CMK (cell line): ENCODE measurements at regions not wholly inside any gene's neighbourhood (a gene's known extent, or its start where the extent isn't known, plus 50 kb on each side); places are given as distances from the start of the nearest gene placed in this dataset.
"Not testable (repeated sequence)": the region's sequence is repeated elsewhere in the genome, so short reads cannot be mapped to it uniquely, and the experiment has no call there.

Source experiments
- DNase-seq: peaks from one replicate; pipeline ENCODE4 v3.0.0-alpha.2; 2010; ENCODE audit warnings: low read depth

DNA sequence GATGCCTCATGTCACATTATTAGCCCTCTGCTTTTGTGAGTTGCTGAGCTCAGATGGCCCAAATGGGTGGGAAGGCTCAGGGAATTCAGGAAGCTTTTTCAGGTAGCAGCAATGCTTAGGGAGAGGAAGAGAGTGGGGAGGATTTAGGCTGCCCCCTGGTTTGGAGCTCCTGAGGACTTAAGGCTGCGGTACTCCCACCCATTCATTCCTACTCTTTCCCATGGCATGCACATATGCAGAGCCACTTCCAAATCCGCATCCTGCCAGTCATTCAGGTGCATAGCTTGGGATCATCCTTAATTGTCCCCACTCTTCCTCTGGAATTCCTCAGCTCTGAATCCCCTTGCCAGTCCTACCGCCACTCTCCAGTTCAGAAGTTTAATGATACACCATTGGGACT, 343.1 kb upstream of the FRG2C start:
- no peak for DNase-seq

DNA sequence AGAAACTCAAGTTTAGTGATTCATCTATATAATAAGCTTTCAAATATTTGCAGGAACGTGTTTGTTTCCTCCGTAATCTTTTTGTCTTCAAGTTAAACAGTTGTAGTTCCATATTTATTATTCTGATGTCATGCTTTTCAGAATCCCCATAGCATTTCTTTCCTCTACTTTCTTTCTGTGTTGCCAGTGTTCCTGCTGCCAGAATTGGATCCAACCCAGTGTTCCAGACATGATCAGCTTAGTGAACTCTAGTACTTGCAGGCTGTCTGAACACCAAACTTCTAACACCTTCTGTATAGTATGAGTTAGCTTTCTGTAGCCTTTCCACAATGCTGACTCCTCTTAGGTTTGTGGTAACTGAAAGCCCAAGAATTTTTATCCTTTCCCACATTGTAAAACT, 340.2 kb upstream of the FRG2C start:
- not testable (repeated sequence) for DNase-seq

DNA sequence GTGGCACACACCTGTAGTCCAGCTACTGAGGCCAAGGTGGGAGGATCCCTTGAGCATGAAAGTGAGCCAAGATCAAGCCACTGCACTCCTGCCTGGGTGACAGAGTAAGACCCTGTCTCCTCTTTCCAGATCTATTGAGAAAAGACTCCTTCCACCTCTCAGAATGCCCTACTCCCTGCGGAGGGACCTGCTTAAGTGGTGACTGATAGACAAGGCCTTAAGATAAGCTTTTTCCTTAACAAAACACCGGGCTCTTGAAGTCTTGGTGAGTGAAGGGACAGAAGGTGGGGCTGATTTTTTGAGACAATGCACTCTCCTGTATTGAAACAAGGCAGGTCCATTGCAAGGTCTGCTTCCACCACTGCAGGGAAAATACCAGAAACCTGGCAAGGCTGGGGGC, 338.4 kb upstream of the FRG2C start:
- no peak for DNase-seq

DNA sequence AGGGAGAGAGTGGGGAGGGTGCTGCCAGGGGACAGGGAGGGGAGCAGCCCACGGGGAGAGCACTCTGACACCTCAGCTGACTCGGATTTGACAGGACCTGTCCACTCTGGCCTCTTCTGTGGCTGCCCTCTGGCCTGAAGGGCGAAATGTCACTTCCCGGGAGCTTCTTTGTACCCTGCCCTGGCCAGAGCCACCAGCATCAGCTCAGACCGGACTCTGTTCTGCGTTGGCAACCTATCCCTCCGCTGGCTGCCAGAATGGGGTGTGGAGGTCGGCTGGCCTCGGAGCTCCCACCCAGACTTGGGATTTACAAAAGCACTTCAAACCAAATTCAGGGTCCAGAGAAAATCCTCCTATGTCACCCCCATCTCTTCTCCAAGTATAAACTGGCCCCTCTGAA, 336.7 kb upstream of the FRG2C start:
- no peak for DNase-seq

DNA sequence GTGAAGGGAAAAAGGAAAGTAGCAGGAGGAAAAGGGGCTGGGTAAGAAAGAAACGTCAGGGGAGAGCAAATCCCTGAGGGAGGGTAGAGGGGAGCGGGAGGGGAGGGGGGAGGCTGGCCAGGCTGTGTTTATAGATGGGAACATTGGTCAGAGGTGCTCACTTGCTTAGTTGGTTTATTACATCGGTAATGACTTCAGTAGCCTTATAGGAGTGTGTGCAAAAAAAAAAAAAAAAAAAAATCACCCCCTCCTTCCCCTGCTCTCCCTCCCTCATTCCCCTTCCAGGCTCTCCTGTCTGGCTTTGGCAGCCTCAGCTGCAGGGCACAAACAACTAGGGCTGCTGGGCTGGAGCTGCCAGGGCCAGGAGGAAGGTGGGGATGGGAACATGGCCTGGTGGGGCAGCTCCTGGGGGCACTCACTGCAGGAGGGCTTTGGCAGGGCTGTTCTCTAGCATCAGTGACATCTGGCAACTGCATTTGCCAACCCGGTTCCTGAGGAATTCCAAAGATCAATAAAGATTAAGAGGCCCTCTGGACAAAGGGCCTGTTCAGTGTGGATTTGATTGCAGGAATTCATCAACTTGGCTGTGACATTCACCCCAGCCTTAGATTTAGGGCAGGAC, 334.5 kb upstream of the FRG2C start:
- DNase-seq = no peak

DNA sequence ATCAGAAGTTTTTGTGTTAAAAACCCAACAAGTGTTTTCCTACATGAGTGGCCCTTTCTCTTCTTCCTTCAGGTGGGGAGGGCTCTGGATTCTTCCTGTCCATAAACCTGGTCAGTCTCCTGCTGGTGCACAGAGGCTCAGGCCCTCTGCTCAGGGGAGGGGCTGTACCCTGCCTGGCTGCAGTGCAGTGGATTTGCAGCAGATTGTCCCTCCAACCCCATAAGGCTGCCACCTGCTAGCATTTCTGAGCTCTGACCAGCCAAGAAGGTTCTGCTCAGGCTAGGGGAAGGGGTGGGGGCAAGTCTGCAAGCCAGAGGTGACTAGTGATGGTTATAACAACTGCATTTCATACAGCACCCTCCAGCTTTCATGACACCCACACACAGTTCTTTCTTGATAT, 333.7 kb upstream of the FRG2C start:
- DNase-seq = not testable (repeated sequence)

DNA sequence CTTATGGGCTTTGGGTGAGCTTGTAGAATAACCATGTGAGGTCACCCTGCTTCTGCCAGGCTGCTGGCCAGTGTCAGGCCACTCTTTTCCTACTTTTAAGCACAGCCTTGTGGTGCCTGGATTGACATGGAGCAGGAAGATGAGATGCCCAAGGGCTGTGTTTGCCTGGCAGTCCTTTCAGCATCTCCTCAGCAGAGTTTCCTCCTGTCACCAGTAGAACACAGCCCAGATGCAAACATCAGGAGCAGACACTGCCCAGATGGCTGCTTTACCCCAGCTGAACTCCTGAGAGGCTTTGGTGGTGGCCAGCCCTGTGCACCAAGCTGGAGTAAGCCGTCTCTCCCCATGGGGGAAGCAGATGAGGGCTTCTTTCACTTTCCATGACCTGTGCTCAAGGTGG, 332.0 kb upstream of the FRG2C start:
- not testable (repeated sequence) for DNase-seq

DNA sequence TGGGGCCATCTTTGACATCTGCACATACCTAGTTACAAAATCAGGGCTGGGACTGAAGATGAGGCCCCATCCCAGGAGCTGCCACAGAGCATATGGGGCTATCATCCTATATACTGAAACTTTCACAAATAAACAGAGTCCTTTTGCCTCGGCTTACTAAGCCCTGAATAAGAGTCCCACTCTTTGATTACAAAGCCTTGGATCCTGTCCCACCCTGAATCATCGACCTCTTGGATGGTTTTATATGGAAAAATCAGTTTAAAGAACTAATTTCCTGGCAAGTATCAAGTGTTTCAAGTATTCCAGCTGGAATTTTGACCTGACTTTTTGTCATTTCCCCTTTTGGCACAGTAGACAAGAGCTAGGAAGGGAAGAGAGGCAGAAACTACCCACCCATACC, 331.3 kb upstream of the FRG2C start:
- no peak for DNase-seq

DNA sequence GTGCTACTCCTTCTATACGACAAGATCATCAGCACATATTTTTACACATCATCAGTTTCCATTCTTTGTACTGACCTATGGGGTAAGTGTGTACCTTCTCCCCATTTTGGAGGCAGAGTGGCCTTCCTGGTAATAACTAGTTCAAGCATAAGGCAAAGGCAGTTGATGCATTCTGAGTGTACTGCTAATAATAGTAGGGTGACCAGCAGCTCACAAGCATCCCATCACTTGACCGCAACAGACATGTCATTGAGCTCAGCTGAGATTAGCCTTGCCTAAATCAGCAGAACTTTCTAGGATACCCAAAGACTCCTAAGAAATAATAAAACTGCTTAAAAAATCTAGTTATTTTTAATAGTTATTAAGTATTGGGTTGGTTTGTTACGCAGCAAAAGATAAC, 329.8 kb upstream of the FRG2C start:
- DNase-seq = no peak

DNA sequence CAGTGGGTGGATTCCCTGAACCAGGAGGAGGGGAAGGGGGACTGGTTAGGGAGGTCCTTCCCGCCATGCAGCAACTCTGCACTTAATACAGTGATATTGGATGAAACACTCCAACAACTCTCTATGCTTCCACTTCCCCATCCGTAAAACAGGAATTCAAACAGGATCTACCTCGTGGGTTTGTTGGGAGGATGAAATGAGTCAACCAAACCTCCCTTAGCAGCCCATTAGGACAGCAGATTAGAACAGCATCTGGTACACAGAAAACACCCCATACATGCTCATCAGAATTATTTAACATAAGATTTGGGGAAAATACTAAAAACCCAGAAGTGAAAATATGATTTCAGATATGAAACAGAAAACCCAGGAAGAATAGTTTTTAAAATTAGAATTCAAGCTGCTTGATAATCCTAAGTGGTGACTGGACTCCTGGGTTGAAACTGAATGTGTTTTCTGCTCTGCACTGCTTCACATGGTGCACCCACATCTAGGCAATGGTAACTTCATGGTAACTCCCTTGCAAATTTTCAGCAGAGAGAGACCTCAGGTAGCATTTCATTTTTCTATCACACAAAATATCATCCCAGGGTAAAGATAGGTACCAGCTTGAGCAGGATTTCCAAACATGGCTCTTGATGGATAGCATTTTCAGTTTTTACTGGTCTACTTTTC, 326.8 kb upstream of the FRG2C start:
- no peak for DNase-seq

DNA sequence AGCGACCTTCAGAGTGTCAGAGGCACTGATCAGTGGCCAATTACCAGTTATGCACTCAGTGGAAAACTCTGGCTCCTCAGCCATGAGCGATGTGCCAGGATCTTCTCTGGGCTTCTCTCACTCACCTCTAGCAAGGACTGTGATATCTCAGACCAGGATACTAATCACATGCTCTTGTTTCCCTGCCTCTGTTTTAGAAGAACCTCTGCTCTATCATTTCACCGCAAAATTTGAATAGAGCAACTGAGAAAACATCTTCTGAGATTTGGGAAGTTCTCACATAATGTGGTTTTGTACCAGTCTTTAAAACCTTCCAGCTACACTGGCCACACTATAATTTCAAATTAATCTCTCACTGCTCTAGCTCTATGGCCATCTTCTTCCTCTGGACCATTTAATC, 325.8 kb upstream of the FRG2C start:
- no peak for DNase-seq

DNA sequence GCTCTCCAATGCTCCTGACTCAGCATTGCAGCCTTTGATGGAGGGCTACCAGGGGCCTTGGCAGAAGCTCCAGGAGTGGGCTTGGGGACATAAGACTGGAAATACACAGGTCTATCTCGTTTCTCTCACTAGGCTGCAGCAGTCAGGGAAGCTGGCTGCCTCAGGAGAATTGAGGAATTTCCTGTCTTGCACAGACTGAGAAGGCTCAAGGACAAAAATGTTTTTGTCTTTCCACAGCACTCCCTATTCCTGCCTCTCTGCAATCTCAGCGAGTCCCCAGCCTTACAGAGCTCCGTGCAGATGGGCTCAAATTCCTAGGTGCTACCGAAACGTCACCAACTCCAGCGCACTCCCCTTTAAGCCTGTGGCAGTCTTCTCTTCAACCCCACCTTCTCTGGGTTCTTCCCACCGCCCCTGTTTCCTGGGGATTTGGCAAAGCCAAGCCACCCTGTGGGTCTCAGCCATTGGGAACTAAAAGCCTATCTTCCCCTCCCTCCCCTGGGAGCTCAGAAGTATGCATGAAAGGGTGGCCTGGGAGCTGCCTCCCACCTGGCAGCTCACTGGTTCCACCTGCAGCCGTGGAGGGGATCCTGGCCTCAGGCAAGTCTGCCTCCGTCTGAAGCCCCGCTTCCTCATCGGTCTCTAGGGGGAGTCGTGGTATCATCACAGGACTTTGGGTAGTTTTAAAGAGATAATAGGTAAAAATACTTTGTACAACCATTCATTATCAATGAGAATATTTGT, 322.6 kb upstream of the FRG2C start:
- no peak for DNase-seq

DNA sequence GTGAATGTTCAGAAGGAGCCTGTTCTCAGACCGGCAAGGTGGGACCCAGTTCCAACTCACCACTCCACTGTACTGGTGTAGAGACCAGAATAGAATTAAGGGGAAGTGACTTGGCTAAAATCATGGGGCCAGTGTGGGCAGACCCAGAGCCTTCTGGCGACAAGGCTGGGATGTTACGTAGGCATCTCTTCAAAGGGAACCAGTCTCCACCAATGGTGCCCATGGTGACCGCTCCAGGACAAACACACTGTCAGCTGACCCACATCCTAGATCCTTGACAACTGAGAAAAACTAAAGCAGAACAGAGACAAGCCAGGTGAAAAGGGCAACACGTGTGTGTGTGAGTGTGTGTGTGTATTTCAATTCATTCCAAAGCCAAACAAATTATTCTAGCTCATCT, 321.7 kb upstream of the FRG2C start:
- DNase-seq = no peak

DNA sequence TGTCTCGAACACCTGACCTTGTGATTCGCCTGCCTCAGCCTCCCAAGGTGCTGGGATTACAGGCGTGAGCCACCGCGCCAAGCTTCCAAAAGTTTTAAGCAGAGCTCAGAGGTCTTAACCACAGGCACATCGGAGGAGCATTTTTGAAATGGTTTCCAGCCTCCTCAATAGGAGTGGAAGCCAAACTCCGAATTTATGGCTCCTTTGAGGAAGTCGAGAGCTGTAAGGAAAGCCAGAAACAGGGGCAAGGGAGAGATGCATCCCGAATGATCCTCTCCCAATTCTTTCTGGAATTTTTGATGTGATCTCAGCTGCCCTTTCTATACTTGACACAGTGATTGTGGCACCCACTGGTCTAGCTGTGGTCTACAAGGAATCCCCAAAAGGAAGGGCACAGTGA, 313.6 kb upstream of the FRG2C start:
- DNase-seq = not testable (repeated sequence)

DNA sequence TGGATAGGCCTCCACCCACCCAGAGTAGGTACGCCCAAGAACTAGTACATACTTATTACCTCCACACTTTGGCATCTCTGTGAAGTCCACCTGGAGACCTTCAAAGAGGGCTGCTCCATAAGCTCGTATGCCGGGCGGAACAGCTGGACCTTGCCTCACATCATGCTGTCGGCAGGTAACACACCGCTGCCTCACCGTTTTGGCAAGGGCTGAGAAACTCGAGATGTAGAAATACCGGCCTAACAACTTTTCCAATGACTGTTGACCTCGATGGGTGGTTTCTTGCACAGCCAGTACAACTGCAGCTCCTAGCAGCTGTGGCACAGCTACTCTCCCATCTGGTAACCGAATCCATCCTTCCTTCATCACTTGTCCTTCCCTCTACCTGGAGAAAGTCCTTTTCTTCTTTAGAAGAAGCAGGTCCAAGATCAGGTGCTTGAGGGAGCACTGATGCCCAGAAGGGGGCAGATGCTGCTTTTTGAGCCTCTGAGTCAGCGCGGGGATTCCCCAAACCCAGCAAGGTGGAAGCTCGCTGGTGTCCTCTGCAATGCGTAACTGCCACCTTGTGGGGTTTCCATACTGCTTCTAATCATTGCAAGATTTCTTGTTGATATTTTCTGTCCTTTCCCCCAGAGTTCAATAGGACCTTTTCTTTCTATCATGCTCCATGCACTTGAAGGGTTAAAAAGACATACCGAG, 301.9 kb upstream of the FRG2C start:
- not testable (repeated sequence) for DNase-seq

DNA sequence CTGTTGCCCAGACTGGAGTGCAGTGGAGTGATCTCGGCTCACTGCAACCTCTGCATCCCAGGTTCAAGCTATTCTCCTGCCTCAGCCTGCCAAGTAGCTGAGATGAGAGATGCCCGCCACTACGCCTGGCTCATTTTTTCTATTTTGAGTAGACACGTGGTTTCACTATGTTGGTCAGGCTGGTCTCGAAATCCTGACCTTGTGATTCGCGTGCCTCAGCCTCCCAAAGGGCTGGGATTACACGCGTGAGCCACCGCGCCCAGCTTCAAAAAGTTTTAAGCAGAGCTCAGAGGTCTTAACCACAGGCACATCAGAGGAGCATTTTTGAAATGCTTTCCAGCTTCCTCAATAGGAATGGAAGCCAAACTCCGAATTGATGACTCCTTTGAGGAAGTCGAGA, 291.2 kb upstream of the FRG2C start:
- DNase-seq = not testable (repeated sequence)

DNA sequence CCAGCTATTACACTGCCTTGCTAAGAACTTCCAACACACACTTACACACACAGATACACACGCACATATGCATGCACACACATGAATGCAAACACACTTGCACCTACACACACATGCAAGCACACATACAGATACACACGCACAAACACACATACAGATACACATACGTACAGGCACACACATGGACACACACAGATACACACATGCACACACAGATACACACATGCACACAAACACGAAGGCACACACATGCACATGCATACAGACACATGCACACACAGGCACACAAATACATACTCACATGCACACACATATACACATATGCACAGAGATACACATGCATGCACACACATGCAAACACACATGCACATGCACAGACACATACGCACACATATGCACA, 284.3 kb upstream of the FRG2C start:
- not testable (repeated sequence) for DNase-seq

DNA sequence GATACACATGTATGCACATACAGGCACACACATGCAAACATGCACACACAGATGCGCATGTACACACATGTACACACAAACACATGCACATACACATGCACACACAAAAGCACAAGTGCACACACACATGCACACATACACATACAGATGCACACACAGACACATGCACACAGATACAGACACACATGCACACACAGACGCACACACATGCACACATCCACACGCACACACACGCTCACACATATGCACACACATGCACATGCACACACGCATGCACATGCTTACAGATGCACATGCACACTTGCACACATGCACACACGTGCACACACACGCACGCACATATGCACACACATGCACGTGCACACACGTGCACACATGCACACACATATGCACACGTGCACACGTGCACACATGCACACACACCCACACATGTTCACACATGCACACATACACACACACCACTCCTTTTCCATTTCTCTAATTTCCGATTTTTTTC, 283.8 kb upstream of the FRG2C start:
- DNase-seq = no peak

DNA sequence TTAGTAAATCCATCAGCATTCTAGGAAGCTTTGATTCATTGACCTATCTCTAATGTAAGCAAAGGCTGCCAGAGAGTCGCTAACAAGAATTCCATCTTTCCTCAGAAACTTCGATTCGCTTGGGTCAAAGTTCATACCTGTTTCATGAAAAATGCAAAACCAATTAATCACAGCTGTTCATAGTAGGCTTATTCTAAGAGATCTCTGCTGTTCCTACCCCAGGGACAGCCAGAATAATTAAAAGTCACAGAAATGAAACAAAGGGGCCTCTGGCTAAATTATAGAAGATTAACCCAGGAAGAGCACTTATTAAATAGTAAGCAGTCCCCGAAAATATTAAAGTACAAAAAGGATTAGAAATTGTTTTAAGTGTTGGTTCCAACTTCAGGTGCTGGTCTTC, 280.1 kb upstream of the FRG2C start:
- DNase-seq = not testable (repeated sequence)

DNA sequence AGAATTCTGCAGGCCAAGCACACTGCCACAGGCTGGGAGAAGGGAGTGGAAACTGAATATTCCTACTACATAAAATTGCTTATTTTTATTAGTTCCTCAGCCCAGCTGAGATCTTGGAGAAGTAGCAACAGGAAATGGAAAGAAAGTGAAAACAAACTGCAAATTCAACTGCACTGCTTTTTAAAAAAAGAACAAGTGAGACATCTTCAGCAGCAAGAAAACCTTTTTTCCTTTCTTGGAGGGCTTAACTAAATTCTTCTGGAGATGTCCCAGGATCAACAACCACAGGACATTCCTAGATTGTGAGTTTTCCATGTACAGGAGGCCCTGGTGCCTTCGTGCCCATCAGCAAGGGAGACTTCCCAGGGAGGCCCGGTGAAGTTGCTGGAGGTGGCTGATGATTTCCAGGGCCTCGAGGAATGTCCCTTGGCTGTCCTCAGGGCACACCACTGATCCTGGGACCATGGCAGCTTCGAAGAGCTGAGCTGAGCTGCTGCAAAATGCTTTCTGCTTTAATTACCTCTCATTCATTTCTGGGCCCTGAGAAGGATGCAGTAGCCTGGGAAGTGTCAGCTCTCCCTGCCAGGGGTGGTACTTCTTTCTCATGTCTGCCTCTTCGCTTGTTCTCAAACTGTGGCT, 275.5 kb upstream of the FRG2C start:
- not testable (repeated sequence) for DNase-seq

DNA sequence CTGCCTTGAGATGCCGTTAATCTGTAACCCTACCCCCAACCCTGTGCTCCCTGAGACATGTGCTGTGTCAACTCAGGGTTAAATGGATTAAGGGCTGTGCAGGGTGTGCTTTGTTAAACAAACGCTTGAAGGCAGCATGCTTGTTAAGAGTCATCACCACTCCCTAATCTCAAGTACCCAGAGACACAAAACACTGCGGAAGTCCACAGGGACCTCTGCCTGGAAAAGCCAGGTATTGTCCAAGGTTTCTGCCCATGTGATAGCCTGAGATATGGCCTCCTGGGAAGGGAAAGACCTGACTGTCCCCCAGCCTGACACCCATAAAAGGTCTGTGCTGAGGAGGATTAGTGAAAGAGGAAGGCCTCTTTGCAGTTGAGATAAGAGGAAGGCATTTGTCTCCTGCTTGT, 270.8 kb upstream of the FRG2C start:
- not testable (repeated sequence) for DNase-seq

DNA sequence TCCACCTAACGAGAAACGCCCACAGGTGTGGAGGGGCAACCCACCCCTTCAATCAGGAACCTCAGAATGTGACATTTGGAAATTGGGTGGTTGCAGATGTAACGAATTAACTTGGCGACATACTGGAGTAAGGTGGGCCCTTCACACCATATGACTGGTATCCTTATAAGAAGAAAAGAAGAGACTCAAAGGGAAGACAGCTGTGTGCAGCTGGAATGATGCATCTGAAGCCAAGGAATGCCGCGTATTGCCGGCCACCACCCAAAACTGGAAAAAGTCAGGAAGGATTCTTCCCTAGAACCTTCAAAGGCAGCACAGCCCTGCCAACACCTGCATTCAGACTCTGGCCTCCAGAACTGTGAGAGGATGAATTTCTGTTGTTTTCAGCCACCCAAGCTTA, 270.0 kb upstream of the FRG2C start:
- not testable (repeated sequence) for DNase-seq
